ENCODE measurements at regions not wholly inside any gene's neighbourhood (a gene's known extent, or its start where the extent isn't known, plus 50 kb on each side); places are given as distances from the start of the nearest gene placed in this dataset.

GRCh38 chr2:128930101-128930500 lies 611.4 kb upstream of the HS6ST1 start:
- no peak overlapping the region for H3K27ac ChIP-seq (ENCODE audit: low read length)
- no peaks in the 10 kb centered on the region for H3K27me3 ChIP-seq (ENCODE audit: insufficient read depth, low read length)
- H3K36me3 ChIP-seq (ENCODE audit: insufficient read depth, low read depth, low read length): no peaks in the 10 kb centered on the region
- H3K4me3 ChIP-seq (ENCODE audit: low read length): no peak overlapping the region
- H3K9me3 ChIP-seq (ENCODE audit: insufficient read depth, low read depth, low read length): 0 out of 2 replicates have a peak, but pooled peaks cover 4% of the 10 kb centered on the region
- no peaks in the 10 kb centered on the region for H3K4me1 ChIP-seq (ENCODE audit: insufficient read depth, low read length)
- no peak overlapping the region for H3K9ac ChIP-seq (ENCODE audit: low read depth, low read length)

GRCh38 chr2:128940378-128940777 lies 621.7 kb upstream of the HS6ST1 start:
- no peaks in the 10 kb centered on the region for H3K27me3 ChIP-seq (ENCODE audit: insufficient read depth, low read length)
- H3K4me1 ChIP-seq (ENCODE audit: insufficient read depth, low read length): no peaks in the 10 kb centered on the region
- H3K36me3 ChIP-seq (ENCODE audit: insufficient read depth, low read depth, low read length): no peaks in the 10 kb centered on the region
- H3K9ac ChIP-seq (ENCODE audit: low read depth, low read length): no peak overlapping the region
- no peaks in the 10 kb centered on the region for H3K9me3 ChIP-seq (ENCODE audit: insufficient read depth, low read depth, low read length)
- H3K4me3 ChIP-seq (ENCODE audit: low read length): no peak overlapping the region
- H3K27ac ChIP-seq (ENCODE audit: low read length): no peak overlapping the region

GRCh38 chr2:128941751-128942150 lies 623.1 kb upstream of the HS6ST1 start:
- Histone ChIP-seq H3K36me3 (ENCODE audit: insufficient read depth, low read depth, low read length) (no peaks in the 10 kb centered on the region), H3K9ac (ENCODE audit: low read depth, low read length) (no peak overlapping the region), H3K27ac (ENCODE audit: low read length) (no peak overlapping the region), H3K4me3 (ENCODE audit: low read length) (no peak overlapping the region), H3K27me3 (ENCODE audit: insufficient read depth, low read length) (no peaks in the 10 kb centered on the region), H3K4me1 (ENCODE audit: insufficient read depth, low read length) (no peaks in the 10 kb centered on the region), H3K9me3 (ENCODE audit: insufficient read depth, low read depth, low read length) (no peaks in the 10 kb centered on the region)

- Histone ChIP-seq H3K9me3 (ENCODE audit: insufficient read depth, low read depth, low read length) (peaks cover 16% of the 10 kb centered on the region), H3K4me1 (ENCODE audit: insufficient read depth, low read length) (no peaks in the 10 kb centered on the region), H3K27ac (ENCODE audit: low read length) (no peak overlapping the region), H3K4me3 (ENCODE audit: low read length) (no peak overlapping the region), H3K9ac (ENCODE audit: low read depth, low read length) (no peak overlapping the region), H3K27me3 (ENCODE audit: insufficient read depth, low read length) (no peaks in the 10 kb centered on the region), H3K36me3 (ENCODE audit: insufficient read depth, low read depth, low read length) (no peaks in the 10 kb centered on the region)
Observed at GRCh38 chr2:128949360-128949759, 630.7 kb upstream of the HS6ST1 start.

GRCh38 chr2:128950758-128951157 lies 632.1 kb upstream of the HS6ST1 start:
- Histone ChIP-seq H3K27me3 (ENCODE audit: insufficient read depth, low read length) (no peaks in the 10 kb centered on the region), H3K9ac (ENCODE audit: low read depth, low read length) (no peak overlapping the region), H3K36me3 (ENCODE audit: insufficient read depth, low read depth, low read length) (no peaks in the 10 kb centered on the region), H3K4me3 (ENCODE audit: low read length) (no peak overlapping the region), H3K4me1 (ENCODE audit: insufficient read depth, low read length) (no peaks in the 10 kb centered on the region), H3K9me3 (ENCODE audit: insufficient read depth, low read depth, low read length) (peaks cover 16% of the 10 kb centered on the region), H3K27ac (ENCODE audit: low read length) (no peak overlapping the region)

GRCh38 chr2:128958241-128958640 lies 639.6 kb upstream of the HS6ST1 start:
- H3K4me3 ChIP-seq (ENCODE audit: low read length): no peak overlapping the region
- no peak overlapping the region for H3K9ac ChIP-seq (ENCODE audit: low read depth, low read length)
- H3K9me3 ChIP-seq (ENCODE audit: insufficient read depth, low read depth, low read length): peaks cover 22% of the 10 kb centered on the region; the same call in 1 of the 2 replicates
- no peaks in the 10 kb centered on the region for H3K36me3 ChIP-seq (ENCODE audit: insufficient read depth, low read depth, low read length)
- H3K27me3 ChIP-seq (ENCODE audit: insufficient read depth, low read length): no peaks in the 10 kb centered on the region
- H3K4me1 ChIP-seq (ENCODE audit: insufficient read depth, low read length): no peaks in the 10 kb centered on the region
- no peak overlapping the region for H3K27ac ChIP-seq (ENCODE audit: low read length)

- Histone ChIP-seq H3K9ac (ENCODE audit: low read depth, low read length) (no peak overlapping the region), H3K36me3 (ENCODE audit: insufficient read depth, low read depth, low read length) (no peaks in the 10 kb centered on the region), H3K9me3 (ENCODE audit: insufficient read depth, low read depth, low read length) (peaks cover 15% of the 10 kb centered on the region; the same call in 1 of the 2 replicates)
Observed at GRCh38 chr2:128967646-128968045, 649.0 kb upstream of the HS6ST1 start.

GRCh38 chr2:128969374-128969773 lies 650.7 kb upstream of the HS6ST1 start:
- Histone ChIP-seq H3K4me3 (ENCODE audit: low read length) (no peak overlapping the region), H3K27me3 (ENCODE audit: insufficient read depth, low read length) (no peaks in the 10 kb centered on the region), H3K27ac (ENCODE audit: low read length) (no peak overlapping the region), H3K4me1 (ENCODE audit: insufficient read depth, low read length) (no peaks in the 10 kb centered on the region), H3K36me3 (ENCODE audit: insufficient read depth, low read depth, low read length) (no peaks in the 10 kb centered on the region), H3K9ac (ENCODE audit: low read depth, low read length) (no peak overlapping the region), H3K9me3 (ENCODE audit: insufficient read depth, low read depth, low read length) (no peaks in the 10 kb centered on the region)

More at GRCh38 chr2:128967646-128968045, 649.0 kb upstream of the HS6ST1 start:
- Histone ChIP-seq H3K4me1 (ENCODE audit: insufficient read depth, low read length) (no peaks in the 10 kb centered on the region), H3K27me3 (ENCODE audit: insufficient read depth, low read length) (no peaks in the 10 kb centered on the region), H3K4me3 (ENCODE audit: low read length) (no peak overlapping the region), H3K27ac (ENCODE audit: low read length) (no peak overlapping the region)

- H3K36me3 ChIP-seq (ENCODE audit: insufficient read depth, low read depth, low read length): no peaks in the 10 kb centered on the region
- H3K27me3 ChIP-seq (ENCODE audit: insufficient read depth, low read length): no peaks in the 10 kb centered on the region
- H3K9me3 ChIP-seq (ENCODE audit: insufficient read depth, low read depth, low read length): no peaks in the 10 kb centered on the region
- H3K4me3 ChIP-seq (ENCODE audit: low read length): no peak overlapping the region
- no peaks in the 10 kb centered on the region for H3K4me1 ChIP-seq (ENCODE audit: insufficient read depth, low read length)
- no peak overlapping the region for H3K9ac ChIP-seq (ENCODE audit: low read depth, low read length)
- H3K27ac ChIP-seq (ENCODE audit: low read length): no peak overlapping the region
Observed at GRCh38 chr2:128970332-128971116, 651.9 kb upstream of the HS6ST1 start.

- H3K27me3 ChIP-seq (ENCODE audit: insufficient read depth, low read length): no peaks in the 10 kb centered on the region
- H3K9ac ChIP-seq (ENCODE audit: low read depth, low read length): no peak overlapping the region
- H3K9me3 ChIP-seq (ENCODE audit: insufficient read depth, low read depth, low read length): no peaks in the 10 kb centered on the region
- no peak overlapping the region for H3K27ac ChIP-seq (ENCODE audit: low read length)
- no peaks in the 10 kb centered on the region for H3K4me1 ChIP-seq (ENCODE audit: insufficient read depth, low read length)
- H3K4me3 ChIP-seq (ENCODE audit: low read length): no peak overlapping the region
- H3K36me3 ChIP-seq (ENCODE audit: insufficient read depth, low read depth, low read length): no peaks in the 10 kb centered on the region
Observed at GRCh38 chr2:128973566-128973965, 654.9 kb upstream of the HS6ST1 start.

- no peak overlapping the region for H3K4me3 ChIP-seq (ENCODE audit: low read length)
- no peaks in the 10 kb centered on the region for H3K9me3 ChIP-seq (ENCODE audit: insufficient read depth, low read depth, low read length)
Observed at GRCh38 chr2:128978212-128978611, 659.5 kb upstream of the HS6ST1 start.

GRCh38 chr2:128979182-128979581 lies 660.5 kb upstream of the HS6ST1 start:
- no peaks in the 10 kb centered on the region for H3K27me3 ChIP-seq (ENCODE audit: insufficient read depth, low read length)
- no peaks in the 10 kb centered on the region for H3K36me3 ChIP-seq (ENCODE audit: insufficient read depth, low read depth, low read length)
- no peak overlapping the region for H3K4me3 ChIP-seq (ENCODE audit: low read length)
- no peak overlapping the region for H3K9ac ChIP-seq (ENCODE audit: low read depth, low read length)
- H3K9me3 ChIP-seq (ENCODE audit: insufficient read depth, low read depth, low read length): no peaks in the 10 kb centered on the region
- H3K4me1 ChIP-seq (ENCODE audit: insufficient read depth, low read length): no peaks in the 10 kb centered on the region
- H3K27ac ChIP-seq (ENCODE audit: low read length): no peak overlapping the region

More at GRCh38 chr2:128978212-128978611, 659.5 kb upstream of the HS6ST1 start:
- no peaks in the 10 kb centered on the region for H3K27me3 ChIP-seq (ENCODE audit: insufficient read depth, low read length)
- no peak overlapping the region for H3K9ac ChIP-seq (ENCODE audit: low read depth, low read length)
- no peak overlapping the region for H3K27ac ChIP-seq (ENCODE audit: low read length)
- no peaks in the 10 kb centered on the region for H3K36me3 ChIP-seq (ENCODE audit: insufficient read depth, low read depth, low read length)
- no peaks in the 10 kb centered on the region for H3K4me1 ChIP-seq (ENCODE audit: insufficient read depth, low read length)
